Skeletal muscle satellite cell (primary cell): ENCODE measurements at regions not wholly inside any gene's neighbourhood (a gene's known extent, or its start where the extent isn't known, plus 50 kb on each side); places are given as distances from the start of the nearest gene placed in this dataset.
"Not testable (repeated sequence)": the region's sequence is repeated elsewhere in the genome, so short reads cannot be mapped to it uniquely, and the experiment has no call there.

Experiments
- H3K27me3 ChIP-seq: 2 replicates; pipeline ENCODE4 v1.7.0; 2013; ENCODE audit warnings: low read length; ENCODE audit not compliant: control insufficient read depth, insufficient read depth
- H3K36me3 ChIP-seq: 2 replicates; pipeline ENCODE4 v1.7.0; 2013; ENCODE audit warnings: mild to moderate bottlenecking, control low read depth, low read length; ENCODE audit not compliant: insufficient read depth
- H3K4me1 ChIP-seq: 2 replicates; pipeline ENCODE4 v1.7.0; 2013; ENCODE audit warnings: low read length; ENCODE audit not compliant: control insufficient read depth, insufficient read depth
- H3K4me2 ChIP-seq: 2 replicates; pipeline ENCODE4 v1.7.0; 2013; ENCODE audit warnings: mild to moderate bottlenecking, low read length
- H3K4me3 ChIP-seq: 2 replicates; pipeline ENCODE4 v1.7.0; 2013; ENCODE audit warnings: low read length
- H3K9ac ChIP-seq: 2 replicates; pipeline ENCODE4 v1.7.0; 2013; ENCODE audit warnings: mild to moderate bottlenecking, low read depth, low read length, moderate library complexity
- H3K9me3 ChIP-seq: replicated peaks from 2 replicates; pipeline ENCODE4 v1.7.0; 2013; ENCODE audit warnings: mild to moderate bottlenecking, control low read depth, low read length

DNA sequence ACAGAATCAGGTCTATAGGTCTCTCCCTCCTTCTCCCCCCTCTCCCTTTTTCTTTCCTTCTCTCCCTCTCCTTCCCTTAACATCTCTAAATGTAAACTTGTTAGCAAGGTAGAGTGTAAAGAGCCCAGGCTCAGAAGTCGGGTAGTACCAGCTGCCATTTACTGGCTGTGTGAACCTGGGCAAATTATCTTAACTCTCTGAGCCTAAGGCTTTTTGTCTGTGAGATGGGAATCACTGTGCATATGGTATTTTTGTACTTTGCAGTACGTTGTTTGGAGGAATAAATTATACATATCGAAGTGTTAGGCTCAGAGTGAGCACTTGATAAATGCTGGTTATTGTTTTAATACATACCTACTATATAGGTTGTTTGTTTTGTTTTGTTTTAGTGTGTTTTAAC is 154.0 kb downstream of the RBMX2 start:
- Histone ChIP-seq H3K36me3 (no peaks in the 10 kb centered on the region), H3K9me3 (no peaks in the 10 kb centered on the region), H3K4me1 (no peaks in the 10 kb centered on the region), H3K27me3 (peaks cover 19% of the 10 kb centered on the region), H3K4me3 (no peak overlapping the region), H3K4me2 (no peak overlapping the region), H3K9ac (no peak overlapping the region)

DNA sequence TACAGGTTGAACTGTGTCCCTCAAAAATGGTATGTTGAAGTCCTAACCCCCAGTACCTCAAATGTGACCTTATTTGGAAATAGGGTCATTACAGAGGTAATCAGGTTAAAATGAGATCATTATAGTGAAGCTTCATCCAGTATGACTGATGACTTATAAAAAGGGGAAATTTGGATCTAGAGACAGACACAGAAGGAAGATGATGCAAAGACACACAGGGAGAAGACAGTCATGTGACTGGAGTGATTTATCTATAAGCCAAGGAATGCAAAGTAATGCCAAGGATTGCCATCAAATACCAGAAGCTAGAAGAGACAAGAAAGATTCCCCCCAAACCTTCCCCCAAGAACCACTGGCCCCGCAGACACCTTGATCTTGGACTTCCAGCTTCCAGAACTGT is 155.2 kb downstream of the RBMX2 start:
- Histone ChIP-seq H3K36me3 (no peaks in the 10 kb centered on the region), H3K9ac (no peak overlapping the region), H3K4me2 (no peak overlapping the region), H3K27me3 (peaks cover 19% of the 10 kb centered on the region), H3K4me1 (no peaks in the 10 kb centered on the region), H3K9me3 (no peaks in the 10 kb centered on the region), H3K4me3 (no peak overlapping the region)

DNA sequence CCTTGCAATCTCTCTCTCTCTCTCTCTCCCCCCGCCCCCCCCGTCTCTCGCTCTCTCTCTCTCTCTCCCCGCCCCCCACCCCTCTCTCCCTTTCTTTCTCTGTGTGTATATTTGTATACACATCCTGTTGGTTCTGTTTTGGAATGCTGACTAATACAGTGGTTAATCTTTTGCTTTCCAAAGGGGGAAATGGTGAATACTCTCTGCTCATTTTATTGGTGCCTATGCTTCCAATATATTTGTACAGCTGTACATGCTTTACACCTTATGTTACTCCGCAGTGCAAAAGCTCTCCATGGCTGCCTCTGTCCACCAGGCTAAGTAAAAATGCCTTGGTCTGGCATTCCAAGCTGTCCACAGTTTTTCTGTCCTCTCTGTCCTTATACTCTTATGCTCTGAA is 158.8 kb downstream of the RBMX2 start:
- Histone ChIP-seq H3K4me2 (no peak overlapping the region), H3K27me3 (peaks cover 8% of the 10 kb centered on the region), H3K4me3 (no peak overlapping the region), H3K9me3 (no peaks in the 10 kb centered on the region), H3K4me1 (no peaks in the 10 kb centered on the region), H3K9ac (no peak overlapping the region), H3K36me3 (no peaks in the 10 kb centered on the region)

DNA sequence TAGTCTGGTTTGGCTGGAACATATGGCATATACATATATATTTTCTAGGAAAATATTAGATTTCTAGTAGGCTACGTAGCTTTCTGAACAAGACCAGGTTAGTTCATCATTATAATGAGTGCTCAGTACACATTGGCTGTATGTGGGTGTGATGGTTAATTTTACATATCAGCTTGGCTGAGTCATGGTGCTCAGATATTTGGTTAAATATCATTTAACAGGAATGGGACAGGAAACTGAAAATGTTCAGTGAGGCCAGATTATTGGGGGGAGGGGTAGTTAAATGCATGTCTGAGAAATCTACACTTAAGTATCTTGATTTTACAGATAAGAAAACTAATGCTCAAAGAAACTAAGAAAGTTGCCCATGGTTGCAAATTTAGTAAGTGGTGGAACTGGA is 160.1 kb downstream of the RBMX2 start:
- Histone ChIP-seq H3K9me3 (no peaks in the 10 kb centered on the region), H3K27me3 (peaks cover 7% of the 10 kb centered on the region), H3K4me2 (no peak overlapping the region), H3K4me1 (no peaks in the 10 kb centered on the region), H3K4me3 (no peak overlapping the region), H3K36me3 (no peaks in the 10 kb centered on the region), H3K9ac (no peak overlapping the region)

DNA sequence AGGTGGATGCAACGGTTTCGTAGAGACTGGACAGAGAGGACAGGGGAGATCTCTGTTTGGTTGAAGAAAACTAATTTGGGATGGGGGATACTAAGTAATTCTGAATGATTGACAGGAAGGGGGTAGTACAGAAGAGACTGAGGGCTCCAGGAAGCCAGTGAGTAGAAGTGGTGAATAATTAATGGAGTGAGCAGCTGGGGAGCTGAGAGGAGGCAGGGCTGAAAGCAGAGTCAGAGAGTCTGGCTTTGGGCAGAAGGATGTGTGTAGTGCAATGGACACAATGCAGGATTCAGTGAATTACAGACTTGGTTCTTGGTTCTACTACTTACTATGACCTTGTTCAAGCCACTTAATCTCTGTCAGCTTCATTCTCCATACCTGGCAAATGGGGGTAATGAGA is 161.7 kb downstream of the RBMX2 start:
- Histone ChIP-seq H3K4me2 (no peak overlapping the region), H3K9ac (no peak overlapping the region), H3K4me1 (no peaks in the 10 kb centered on the region), H3K36me3 (no peaks in the 10 kb centered on the region), H3K9me3 (no peaks in the 10 kb centered on the region), H3K27me3 (peaks cover 4% of the 10 kb centered on the region), H3K4me3 (no peak overlapping the region)

DNA sequence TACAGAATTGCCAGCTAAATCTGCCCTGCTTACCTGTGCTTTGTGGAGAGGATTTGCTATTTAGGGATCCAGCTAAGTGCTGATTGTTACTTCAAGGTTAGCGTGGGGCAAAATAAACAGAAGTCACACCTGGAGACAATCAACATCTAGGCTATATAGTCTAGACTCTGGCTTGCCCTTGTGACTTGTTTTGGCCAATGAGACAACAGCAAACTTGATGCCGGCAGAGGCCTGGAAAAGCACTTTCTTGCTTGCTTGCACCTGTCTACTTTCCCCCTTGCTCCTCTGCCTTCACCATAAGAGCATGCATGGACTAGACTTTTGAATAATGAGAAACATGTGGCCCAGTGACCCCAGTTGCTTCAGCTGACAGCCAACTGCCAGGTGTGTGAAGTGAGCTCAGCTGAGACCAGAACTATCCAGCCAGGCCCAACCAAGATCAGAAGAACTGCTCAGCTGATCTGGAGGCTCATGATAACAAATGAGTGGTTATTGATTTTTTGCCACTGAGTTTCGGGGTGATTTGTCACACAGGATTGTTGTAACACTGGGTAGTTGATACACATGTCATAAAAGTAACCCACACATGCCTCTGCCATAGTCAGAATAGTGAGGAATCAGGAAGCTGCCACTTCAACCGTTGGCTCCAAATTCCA is 164.4 kb downstream of the RBMX2 start:
- Histone ChIP-seq H3K4me2 (no peak overlapping the region), H3K27me3 (peaks cover 4% of the 10 kb centered on the region), H3K4me3 (no peak overlapping the region), H3K4me1 (no peaks in the 10 kb centered on the region), H3K9ac (no peak overlapping the region), H3K36me3 (no peaks in the 10 kb centered on the region), H3K9me3 (no peaks in the 10 kb centered on the region)

DNA sequence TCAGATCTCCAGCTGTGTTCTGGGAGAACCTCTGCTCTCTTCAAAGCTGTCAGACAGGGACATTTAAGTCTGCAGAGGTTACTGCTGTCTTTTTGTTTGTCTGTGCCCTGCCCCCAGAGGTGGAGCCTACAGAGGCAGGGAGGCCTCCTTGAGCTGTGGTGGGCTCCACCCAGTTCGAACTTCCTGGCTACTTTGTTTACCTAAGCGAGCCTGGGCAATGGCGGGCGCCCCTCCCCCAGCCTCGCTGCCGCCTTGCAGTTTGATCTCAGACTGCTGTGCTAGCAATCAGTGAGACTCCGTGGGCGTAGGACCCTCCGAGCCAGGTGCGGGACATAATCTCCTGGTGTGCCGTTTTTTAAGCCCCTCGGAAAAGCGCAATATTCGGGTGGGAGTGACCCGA is 171.2 kb downstream of the RBMX2 start:
- not testable (repeated sequence) for H3K36me3 ChIP-seq, H3K4me1 ChIP-seq, H3K27me3 ChIP-seq, H3K9ac ChIP-seq, H3K9me3 ChIP-seq, H3K4me2 ChIP-seq, H3K4me3 ChIP-seq
